GM10266 (cell line): ENCODE measurements at regions not wholly inside any gene's neighbourhood (a gene's known extent, or its start where the extent isn't known, plus 50 kb on each side); places are given as distances from the start of the nearest gene placed in this dataset.
"Not testable (repeated sequence)": the region's sequence is repeated elsewhere in the genome, so short reads cannot be mapped to it uniquely, and the experiment has no call there.

Source experiments
- DNase-seq: peaks from one replicate; pipeline ENCODE4 v3.0.0; 2012; ENCODE audit errors: extremely low spot score
- TF ChIP-seq, protein P1 (sequence below): IDR thresholded peaks from 2 replicates; pipeline ENCODE4 v1.5.1; 2012; ENCODE audit warnings: mild to moderate bottlenecking, low read depth; ENCODE audit not compliant: control insufficient read depth, insufficient read depth; ENCODE audit errors: missing control alignments

DNA sequence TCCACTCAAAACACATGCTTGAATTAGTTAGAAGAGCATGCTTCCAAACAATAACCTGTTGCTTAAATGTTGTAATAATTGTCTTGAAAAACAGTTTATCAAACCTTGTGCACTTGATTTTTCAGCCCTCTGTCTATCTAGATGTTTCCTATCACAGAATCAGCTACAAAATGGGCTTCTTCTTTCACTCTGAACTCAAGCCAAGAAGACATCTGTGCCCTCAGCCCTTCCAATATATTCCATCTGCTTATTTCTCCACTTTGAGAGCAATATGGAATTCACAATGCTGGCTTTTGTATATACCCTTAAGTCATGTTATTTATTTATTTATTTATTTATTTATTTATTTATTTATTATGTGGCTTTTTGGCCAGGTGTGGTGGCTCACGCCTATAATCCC is 234.2 kb downstream of the TOX3 start:
- DNase-seq = no peak
- TF ChIP-seq, protein P1, sequence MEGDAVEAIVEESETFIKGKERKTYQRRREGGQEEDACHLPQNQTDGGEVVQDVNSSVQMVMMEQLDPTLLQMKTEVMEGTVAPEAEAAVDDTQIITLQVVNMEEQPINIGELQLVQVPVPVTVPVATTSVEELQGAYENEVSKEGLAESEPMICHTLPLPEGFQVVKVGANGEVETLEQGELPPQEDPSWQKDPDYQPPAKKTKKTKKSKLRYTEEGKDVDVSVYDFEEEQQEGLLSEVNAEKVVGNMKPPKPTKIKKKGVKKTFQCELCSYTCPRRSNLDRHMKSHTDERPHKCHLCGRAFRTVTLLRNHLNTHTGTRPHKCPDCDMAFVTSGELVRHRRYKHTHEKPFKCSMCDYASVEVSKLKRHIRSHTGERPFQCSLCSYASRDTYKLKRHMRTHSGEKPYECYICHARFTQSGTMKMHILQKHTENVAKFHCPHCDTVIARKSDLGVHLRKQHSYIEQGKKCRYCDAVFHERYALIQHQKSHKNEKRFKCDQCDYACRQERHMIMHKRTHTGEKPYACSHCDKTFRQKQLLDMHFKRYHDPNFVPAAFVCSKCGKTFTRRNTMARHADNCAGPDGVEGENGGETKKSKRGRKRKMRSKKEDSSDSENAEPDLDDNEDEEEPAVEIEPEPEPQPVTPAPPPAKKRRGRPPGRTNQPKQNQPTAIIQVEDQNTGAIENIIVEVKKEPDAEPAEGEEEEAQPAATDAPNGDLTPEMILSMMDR = no peak

DNA sequence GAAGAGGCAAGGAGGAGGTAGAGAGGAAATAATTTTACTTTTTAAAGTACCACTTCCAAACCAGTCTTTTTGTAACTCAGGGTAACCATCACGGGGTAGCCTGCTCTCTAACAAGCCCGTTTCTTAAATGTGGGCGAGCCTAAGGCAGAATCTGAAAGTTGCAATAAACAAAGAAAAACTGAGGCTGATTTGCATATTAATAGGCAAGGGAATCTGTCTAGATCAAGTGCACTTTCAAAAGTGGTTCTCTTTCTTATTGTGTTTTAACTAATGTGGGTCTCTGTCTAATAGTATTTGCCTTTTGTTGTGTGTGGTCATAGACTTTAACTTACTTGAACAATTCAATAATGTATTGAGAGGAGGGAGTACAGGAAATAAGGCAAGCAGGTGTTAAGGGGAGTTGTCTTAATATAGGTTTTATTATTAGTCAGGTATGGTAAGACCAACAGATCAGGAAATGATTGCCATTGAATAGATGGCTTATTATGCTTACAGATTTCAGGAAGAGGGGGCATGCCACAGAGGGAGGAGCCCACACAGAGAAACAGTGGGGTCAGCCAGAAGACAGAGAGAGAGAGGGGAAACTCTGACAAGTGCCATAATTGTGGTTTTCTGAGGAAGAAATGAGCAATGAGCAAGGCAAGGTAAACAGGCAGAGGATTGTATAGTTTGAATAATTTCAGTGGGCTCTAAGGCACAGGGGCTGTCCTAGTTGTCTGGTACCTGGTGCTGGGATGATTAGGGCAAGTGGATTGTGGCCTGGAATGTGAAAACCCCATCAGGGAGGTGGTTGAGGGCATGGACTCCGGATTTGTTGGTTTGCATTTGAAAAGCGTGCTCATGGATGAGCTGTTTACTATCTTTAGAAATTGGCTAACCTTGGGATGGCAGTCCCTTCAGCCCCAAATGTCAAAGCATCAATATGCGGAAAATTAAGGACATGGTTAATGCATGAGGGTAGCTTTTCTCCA is 237.2 kb downstream of the TOX3 start:
- no peak for DNase-seq
- TF ChIP-seq, protein P1 = no peak

DNA sequence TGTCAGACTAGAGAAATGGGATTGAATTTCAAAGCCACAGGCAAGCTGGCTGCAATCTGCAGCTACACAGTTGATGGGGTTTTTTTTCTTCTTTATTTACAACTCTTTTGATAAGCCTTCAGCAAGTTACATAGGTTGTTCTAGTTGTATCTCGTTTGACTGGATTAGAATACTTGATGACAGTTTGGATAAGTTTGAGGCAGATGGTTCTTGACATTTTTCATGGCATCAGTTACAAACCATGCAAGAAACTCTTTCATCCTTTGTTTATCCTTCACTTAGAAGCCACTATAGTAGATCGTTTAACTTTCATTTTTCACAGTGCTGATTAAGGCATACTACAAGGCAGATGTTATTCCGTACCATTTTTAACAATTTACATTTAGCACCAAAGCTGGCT is 238.9 kb downstream of the TOX3 start:
- no peak for DNase-seq
- TF ChIP-seq, protein P1 = no peak

DNA sequence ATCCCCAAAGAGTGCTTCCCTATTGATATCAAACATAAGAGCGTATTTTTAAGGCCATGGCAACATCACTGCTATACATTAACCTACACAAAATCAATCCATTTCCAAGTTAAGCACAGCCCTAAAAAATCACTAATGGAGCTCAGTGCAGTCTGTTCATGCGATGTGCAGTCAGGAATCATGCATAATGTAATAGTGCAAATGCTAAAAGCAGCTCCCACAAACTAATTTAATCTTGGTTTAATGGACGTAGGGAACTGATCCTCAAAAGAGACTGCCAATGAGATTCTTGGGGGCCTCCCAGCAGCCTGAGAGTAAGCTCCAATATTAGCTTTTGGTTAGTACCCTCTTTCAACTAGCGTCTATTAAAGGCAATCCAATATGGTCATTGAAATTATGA is 245.9 kb downstream of the TOX3 start:
- TF ChIP-seq, protein P1 = no peak
- DNase-seq = no peak

DNA sequence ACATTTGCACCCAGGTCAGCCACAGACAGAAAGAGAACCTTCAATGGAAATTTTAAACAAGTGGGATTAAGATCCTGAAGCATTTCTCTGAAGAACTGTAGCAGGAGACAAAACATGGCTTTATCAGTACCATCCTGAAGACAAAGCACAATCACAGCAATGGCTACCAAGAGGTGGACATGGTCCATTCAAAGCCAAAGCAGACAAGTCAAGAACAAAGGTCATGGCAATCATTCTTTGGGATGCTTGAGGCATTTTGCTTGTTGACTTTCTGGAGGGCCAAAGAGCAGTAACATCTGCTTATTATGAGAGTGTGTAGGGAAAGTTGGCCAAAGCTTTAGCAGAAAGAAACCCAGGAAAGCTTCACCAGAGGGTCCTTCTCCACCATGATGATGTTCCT is 248.2 kb downstream of the TOX3 start:
- DNase-seq = no peak

DNA sequence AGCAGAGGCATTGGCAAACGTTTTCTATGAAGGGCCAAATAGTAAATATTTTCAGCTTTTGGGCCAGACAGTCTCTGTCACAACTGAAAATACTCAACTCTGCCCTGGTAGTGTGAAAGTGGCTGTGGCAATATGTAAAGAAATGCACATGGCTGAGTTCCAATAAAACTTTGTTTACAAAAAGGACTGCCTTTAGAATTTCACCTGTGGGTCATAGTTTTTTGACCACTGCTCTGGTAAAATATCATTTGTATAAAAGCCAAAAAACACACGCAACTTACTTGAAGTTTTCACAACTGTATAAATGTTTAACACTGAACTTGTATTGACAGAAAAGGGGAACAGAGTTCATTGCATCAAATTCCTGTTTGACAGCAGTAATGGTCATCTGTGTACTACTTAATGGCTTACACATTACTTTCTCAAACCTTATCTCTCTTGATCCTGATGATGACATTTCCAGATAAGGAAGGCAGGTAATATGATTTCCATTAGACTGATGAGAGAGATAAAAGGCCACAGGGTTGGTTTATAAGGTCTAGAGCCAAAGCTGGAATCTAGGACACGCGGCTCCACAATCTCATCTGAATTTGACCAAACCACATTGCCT is 250.1 kb downstream of the TOX3 start:
- not testable (repeated sequence) for DNase-seq

More for the DNA sequence above, 248.2 kb downstream of the TOX3 start:
- TF ChIP-seq, protein P1 = no peak

DNA sequence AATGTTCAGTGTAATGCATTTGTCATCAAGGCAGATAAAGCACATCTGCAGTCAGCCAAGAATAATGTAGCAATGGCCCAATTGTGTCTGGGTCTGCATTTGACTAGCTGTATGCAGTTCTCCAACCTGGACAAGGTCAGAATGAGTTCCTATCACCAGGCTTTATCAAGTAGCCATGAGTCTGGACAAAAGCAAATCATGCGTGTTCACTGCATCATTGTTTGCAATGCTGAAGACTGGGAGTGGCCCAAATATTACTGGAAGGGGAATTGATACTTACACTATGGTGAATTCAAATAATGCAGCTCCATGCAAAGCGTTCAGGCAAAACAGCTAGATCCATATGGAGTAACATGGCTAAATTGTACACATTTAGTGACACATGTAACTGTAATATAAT is 250.9 kb downstream of the TOX3 start:
- no peak for DNase-seq
- TF ChIP-seq, protein P1 = no peak
